GM19324 (cell line): ENCODE measurements at regions not wholly inside any gene's neighbourhood (a gene's known extent, or its start where the extent isn't known, plus 50 kb on each side); places are given as distances from the start of the nearest gene placed in this dataset.
"Not testable (repeated sequence)": the region's sequence is repeated elsewhere in the genome, so short reads cannot be mapped to it uniquely, and the experiment has no call there.

Experiments used
- ATAC-seq: cut with Tn5 transposase; IDR thresholded peaks from one replicate; pipeline ENCODE4 v1.9.1; 2021; ENCODE audit warnings: mild to moderate bottlenecking, moderate library complexity; ENCODE audit not compliant: unreplicated experiment, low FRiP score

- ATAC-seq: no peak
These were observed 1010.8 kb downstream of the STPG2 start for GRCh38 chr4:97132435-97132834.

GRCh38 chr4:97134456-97134855 is 1008.8 kb downstream of the STPG2 start:
- no peak for ATAC-seq

- no peak for ATAC-seq
These were observed 1003.5 kb downstream of the STPG2 start for GRCh38 chr4:97139791-97140190.

GRCh38 chr4:97140545-97140944 is 1002.7 kb downstream of the STPG2 start:
- ATAC-seq: no peak

GRCh38 chr4:97141332-97141731 is 1001.9 kb downstream of the STPG2 start:
- ATAC-seq: not testable (repeated sequence)

- no peak for ATAC-seq
These were observed 1000.9 kb downstream of the STPG2 start for GRCh38 chr4:97142410-97142809.

GRCh38 chr4:97142893-97143292 is 1000.4 kb downstream of the STPG2 start:
- no peak for ATAC-seq

GRCh38 chr4:97144199-97144598 is 999.1 kb downstream of the STPG2 start:
- no peak for ATAC-seq

- ATAC-seq: no peak
These were observed 992.3 kb downstream of the STPG2 start for GRCh38 chr4:97150966-97151365.

GRCh38 chr4:97152149-97152548 is 991.1 kb downstream of the STPG2 start:
- ATAC-seq: no peak

- ATAC-seq: no peak
These were observed 990.2 kb downstream of the STPG2 start for GRCh38 chr4:97153042-97153441.

GRCh38 chr4:97159625-97160024 is 983.7 kb downstream of the STPG2 start:
- ATAC-seq: no peak

GRCh38 chr4:97185233-97185632 is 958.0 kb downstream of the STPG2 start:
- ATAC-seq: no peak

GRCh38 chr4:97197106-97197505 is 946.2 kb downstream of the STPG2 start:
- ATAC-seq: no peak

GRCh38 chr4:97208749-97209148 is 934.5 kb downstream of the STPG2 start:
- ATAC-seq: no peak

GRCh38 chr4:97215409-97215941 is 927.8 kb downstream of the STPG2 start:
- ATAC-seq: no peak

- no peak for ATAC-seq
These were observed 927.2 kb downstream of the STPG2 start for GRCh38 chr4:97216046-97216445.

- ATAC-seq: no peak
These were observed 907.8 kb downstream of the STPG2 start for GRCh38 chr4:97235521-97235920.

- no peak for ATAC-seq
These were observed 904.2 kb downstream of the STPG2 start for GRCh38 chr4:97238956-97239666.

- ATAC-seq: no peak
These were observed 903.6 kb downstream of the STPG2 start for GRCh38 chr4:97239667-97239997.

- no peak for ATAC-seq
These were observed 890.6 kb downstream of the STPG2 start for GRCh38 chr4:97252615-97253154.

- no peak for ATAC-seq
These were observed 880.5 kb downstream of the STPG2 start for GRCh38 chr4:97262769-97263168.
